CD14-positive monocyte (primary cell): ENCODE measurements at regions not wholly inside any gene's neighbourhood (a gene's known extent, or its start where the extent isn't known, plus 50 kb on each side); places are given as distances from the start of the nearest gene placed in this dataset.

Source experiments
- DNase-seq, 3 donors: peaks; one replicate each; pipeline ENCODE4 v3.0.0-alpha.2; 2011 to 2022
- H2AFZ ChIP-seq: 2 replicates; pipeline ENCODE4 v1.6.0; 2012; ENCODE audit warnings: mild to moderate bottlenecking, low read depth, low read length, inconsistent platforms; ENCODE audit not compliant: insufficient read depth, poor library complexity, severe bottlenecking
- H3K27ac ChIP-seq, 2 donors: 1 replicate in 1 of 2; 2 replicates in 1 of 2; pipeline ENCODE4 v1.5.1; 2012 to 2013; ENCODE audit warnings: low read length in 2 of 2, control low read depth in 1 of 2, inconsistent platforms in 1 of 2, low read depth in 1 of 2, mild to moderate bottlenecking in 1 of 2
- H3K27me3 ChIP-seq, 2 donors: one replicate each; pipeline versions ENCODE4 v1.6.0 to v1.6.1; 2011 to 2013; ENCODE audit warnings: low read length in 2 of 2; ENCODE audit not compliant: control insufficient read depth in 2 of 2, insufficient read depth in 2 of 2
- H3K36me3 ChIP-seq, 2 donors: replicated peaks in 1 of 2; 1 replicate in 1 of 2; 2 replicates in 1 of 2; pipeline versions ENCODE4 v1.5.1 to v1.6.1; 2012 to 2013; ENCODE audit warnings: low read length in 2 of 2, control low read depth in 1 of 2, inconsistent platforms in 1 of 2, mild to moderate bottlenecking in 1 of 2; ENCODE audit not compliant: insufficient read depth in 2 of 2, control insufficient read depth in 1 of 2
- H3K4me1 ChIP-seq, 2 donors: 1 replicate in 1 of 2; 2 replicates in 1 of 2; pipeline versions ENCODE4 v1.5.1 to v1.6.1; 2012 to 2013; ENCODE audit warnings: low read length in 2 of 2, control low read depth in 1 of 2, inconsistent platforms in 1 of 2, mild to moderate bottlenecking in 1 of 2, moderate library complexity in 1 of 2; ENCODE audit not compliant: insufficient read depth in 2 of 2, control insufficient read depth in 1 of 2
- H3K4me2 ChIP-seq: replicated peaks from 2 replicates; pipeline ENCODE3; 2012; ENCODE audit warnings: low read length, moderate library complexity, mild to moderate bottlenecking; ENCODE audit not compliant: poor library complexity, severe bottlenecking; ENCODE audit errors: extremely low read depth
- H3K4me3 ChIP-seq, 3 experiments: fragments of 200-600 bp in 1 of 3; sonication (generic) in 1 of 3; replicated peaks in 1 of 3; 1 replicate in 2 of 3; 2 replicates in 1 of 3; pipeline ENCODE4 v1.5.1; 2011 to 2013; ENCODE audit warnings: low read length in 3 of 3, mild to moderate bottlenecking in 3 of 3, control low read depth in 2 of 3, low read depth in 2 of 3, inconsistent platforms in 1 of 3, moderate library complexity in 1 of 3
- H3K79me2 ChIP-seq: 2 replicates; pipeline ENCODE4 v1.6.0; 2012; ENCODE audit warnings: mild to moderate bottlenecking, control low read depth, inconsistent platforms, low read length, moderate library complexity; ENCODE audit not compliant: insufficient read depth
- H3K9ac ChIP-seq: 2 replicates; pipeline ENCODE4 v1.6.0; 2017; ENCODE audit warnings: low read length, mild to moderate bottlenecking; ENCODE audit not compliant: insufficient read depth, poor library complexity, severe bottlenecking
- H3K9me3 ChIP-seq, 2 donors: replicated peaks in 1 of 2; 1 replicate in 1 of 2; 2 replicates in 1 of 2; pipeline versions ENCODE4 v1.5.1 to v1.6.1; 2012 to 2013; ENCODE audit warnings: low read length in 2 of 2, control low read depth in 1 of 2; ENCODE audit not compliant: control insufficient read depth in 1 of 2, insufficient read depth in 1 of 2
- H4K20me1 ChIP-seq: 2 replicates; pipeline ENCODE4 v1.6.0; 2012; ENCODE audit warnings: mild to moderate bottlenecking, low read length, control low read depth, moderate library complexity; ENCODE audit not compliant: insufficient read depth
- H3K27ac Mint-ChIP-seq, 7 donors: one replicate each; pipeline ENCODE4 v1.8.0; 2020; ENCODE audit warnings: mild to moderate bottlenecking in 7 of 7, mixed read lengths in 7 of 7, moderate library complexity in 6 of 7, inconsistent platforms in 2 of 7
- H3K27me3 Mint-ChIP-seq, 3 donors: one replicate each; pipeline ENCODE4 v1.8.0; 2021 to 2022; ENCODE audit warnings: low read depth in 3 of 3, mild to moderate bottlenecking in 3 of 3, mixed read lengths in 3 of 3, moderate library complexity in 3 of 3, inconsistent platforms in 1 of 3
- H3K36me3 Mint-ChIP-seq, 2 donors: one replicate each; pipeline ENCODE4 v1.8.0; 2020; ENCODE audit warnings: mixed read lengths in 2 of 2, inconsistent platforms in 1 of 2, mild to moderate bottlenecking in 1 of 2
- H3K4me1 Mint-ChIP-seq: one replicate; pipeline ENCODE4 v1.8.0; 2020; ENCODE audit warnings: mild to moderate bottlenecking, mixed read lengths
- H3K4me3 Mint-ChIP-seq, 2 donors: one replicate each; pipeline ENCODE4 v1.8.0; 2020; ENCODE audit warnings: mild to moderate bottlenecking in 2 of 2, mixed read lengths in 2 of 2, moderate library complexity in 1 of 2
- H3K9me3 Mint-ChIP-seq, 7 donors: one replicate each; pipeline ENCODE4 v1.8.0; 2020 to 2022; ENCODE audit warnings: mixed read lengths in 7 of 7, mild to moderate bottlenecking in 6 of 7, moderate library complexity in 6 of 7, inconsistent platforms in 2 of 7
- CTCF ChIP-seq: fragments of 200-600 bp; IDR thresholded peaks from one replicate; pipeline ENCODE4 v1.8.0; 2022; ENCODE audit warnings: antibody characterized with exemption, mild to moderate bottlenecking
- WGBS: methylation state at CpG from one replicate; pipeline ENCODE4 v1.1.5; 2013; ENCODE audit warnings: missing lambda C conversion rate; ENCODE audit not compliant: insufficient coverage; 5-methylcytosine and 5-hydroxymethylcytosine counted together
- intact Hi-C, 2 donors: fragments of 100-400 bp; cut with micrococcal nuclease; formaldehyde crosslinking; loops; one replicate each; pipeline versions ENCODE4 v1.15.0 to v1.15.1; 2023

- Histone ChIP-seq H3K36me3 (no peaks in the 10 kb centered on the region), H3K9me3 (peaks cover 0 to 3% of the 10 kb centered on the region in 2 donors), H3K9ac (no peak overlapping the region), H3K4me3 (no peak overlapping the region), H3K79me2 (no peaks in the 10 kb centered on the region), H2AFZ (no peak overlapping the region), H3K4me1 (no peaks in the 10 kb centered on the region), H3K4me2 (no peak overlapping the region), H3K27me3 (no peaks in the 10 kb centered on the region), H3K27ac (no peak overlapping the region), H4K20me1 (no peaks in the 10 kb centered on the region)
- no peak for DNase-seq
- Mint-ChIP-seq H3K9me3 (peaks cover 0 to 13% (median 2%) of the 10 kb centered on the region in 7 donors), H3K4me1 (no peaks in the 10 kb centered on the region), H3K4me3 (no peak overlapping the region), H3K27ac (no peak overlapping the region), H3K36me3 (no peaks in the 10 kb centered on the region), H3K27me3 (peaks cover 0 to 9% (median 4%) of the 10 kb centered on the region in 3 donors)
- intact Hi-C loops, result no loop called here
- WGBS, result 85% methylated on average over 4 of the region's 4 CpGs
- TF ChIP-seq CTCF, result no peak
Observed at GRCh38 chr18:46310258-46310657, 206.1 kb downstream of the HAUS1 start.

- Mint-ChIP-seq H3K36me3 (no peaks in the 10 kb centered on the region), H3K4me1 (no peaks in the 10 kb centered on the region), H3K27me3 (peaks cover 0 to 8% (median 4%) of the 10 kb centered on the region in 3 donors), H3K4me3 (no peak overlapping the region), H3K9me3 (peaks cover 0 to 10% (median 2%) of the 10 kb centered on the region in 7 donors), H3K27ac (no peak overlapping the region)
- Histone ChIP-seq H4K20me1 (no peaks in the 10 kb centered on the region), H3K9ac (no peak overlapping the region), H2AFZ (no peak overlapping the region), H3K27me3 (no peaks in the 10 kb centered on the region), H3K27ac (no peak overlapping the region), H3K4me3 (no peak overlapping the region), H3K4me2 (no peak overlapping the region), H3K79me2 (no peaks in the 10 kb centered on the region), H3K36me3 (no peaks in the 10 kb centered on the region), H3K4me1 (no peaks in the 10 kb centered on the region), H3K9me3 (peaks cover 0 to 3% of the 10 kb centered on the region in 2 donors)
- DNase-seq, result no peak
- TF ChIP-seq CTCF, result no peak
- intact Hi-C loops, result no loop called here
- WGBS, result 97% methylated on average over 8 of the region's 9 CpGs
Observed at GRCh38 chr18:46310675-46311345, 206.6 kb downstream of the HAUS1 start.
